ENCODE measurements at regions not wholly inside any gene's neighbourhood (a gene's known extent, or its start where the extent isn't known, plus 50 kb on each side); places are given as distances from the start of the nearest gene placed in this dataset.

GRCh38 chr1:58352476-58353092 lies 193.9 kb downstream of the OMA1 start:
- Histone ChIP-seq H3K36me3 (no peaks in the 10 kb centered on the region), H3K4me1 (no peaks in the 10 kb centered on the region), H3K9me3 (no peaks in the 10 kb centered on the region), H3K27me3 (no peaks in the 10 kb centered on the region), H3K27ac (no peak overlapping the region), H3K4me3 (no peak overlapping the region)
- no peak for ATAC-seq
- WGBS, 2 donors (ENCODE audit: low coverage in 1 of 2) = 88 to 93% methylated on average over 6 of the region's 6 CpGs
- no peak for TF ChIP-seq POLR2AphosphoS5 (IDR thresholded peaks at IDR 0.05)

DNA sequence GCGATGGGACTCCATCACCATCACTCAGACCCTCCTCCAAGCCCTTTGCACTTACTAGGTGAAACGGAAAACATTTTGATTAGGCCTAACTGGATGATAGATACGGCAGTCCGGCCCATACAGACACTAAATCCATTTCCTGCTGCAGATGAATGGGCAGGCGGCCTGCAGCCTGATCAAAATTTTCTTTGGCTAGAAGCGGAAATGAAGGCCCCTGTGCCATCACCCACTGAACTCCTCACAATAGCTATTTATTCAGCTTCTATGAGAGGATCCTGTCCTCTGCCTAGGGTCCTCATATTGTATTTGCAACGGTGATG lies 200.5 kb downstream of the OMA1 start:
- Histone ChIP-seq H3K9me3 (no peaks in the 10 kb centered on the region), H3K4me3 (no peak overlapping the region), H3K36me3 (no peaks in the 10 kb centered on the region), H3K4me1 (no peaks in the 10 kb centered on the region), H3K27me3 (no peaks in the 10 kb centered on the region), H3K27ac (no peak overlapping the region)
- 72 to 88% methylated on average over 4 to 6 of the region's 7 CpGs for WGBS, 2 donors (ENCODE audit: low coverage in 1 of 2)
- TF ChIP-seq POLR2AphosphoS5 (IDR thresholded peaks at IDR 0.05) (no peak), EP300 (IDR thresholded peaks at IDR 0.05) (no peak), POLR2A (IDR thresholded peaks at IDR 0.05) (no peak)
- TF ChIP-seq, protein P1, sequence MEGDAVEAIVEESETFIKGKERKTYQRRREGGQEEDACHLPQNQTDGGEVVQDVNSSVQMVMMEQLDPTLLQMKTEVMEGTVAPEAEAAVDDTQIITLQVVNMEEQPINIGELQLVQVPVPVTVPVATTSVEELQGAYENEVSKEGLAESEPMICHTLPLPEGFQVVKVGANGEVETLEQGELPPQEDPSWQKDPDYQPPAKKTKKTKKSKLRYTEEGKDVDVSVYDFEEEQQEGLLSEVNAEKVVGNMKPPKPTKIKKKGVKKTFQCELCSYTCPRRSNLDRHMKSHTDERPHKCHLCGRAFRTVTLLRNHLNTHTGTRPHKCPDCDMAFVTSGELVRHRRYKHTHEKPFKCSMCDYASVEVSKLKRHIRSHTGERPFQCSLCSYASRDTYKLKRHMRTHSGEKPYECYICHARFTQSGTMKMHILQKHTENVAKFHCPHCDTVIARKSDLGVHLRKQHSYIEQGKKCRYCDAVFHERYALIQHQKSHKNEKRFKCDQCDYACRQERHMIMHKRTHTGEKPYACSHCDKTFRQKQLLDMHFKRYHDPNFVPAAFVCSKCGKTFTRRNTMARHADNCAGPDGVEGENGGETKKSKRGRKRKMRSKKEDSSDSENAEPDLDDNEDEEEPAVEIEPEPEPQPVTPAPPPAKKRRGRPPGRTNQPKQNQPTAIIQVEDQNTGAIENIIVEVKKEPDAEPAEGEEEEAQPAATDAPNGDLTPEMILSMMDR (IDR thresholded peaks at IDR 0.05) = no peak
- ATAC-seq = peak; percentile 31

DNA sequence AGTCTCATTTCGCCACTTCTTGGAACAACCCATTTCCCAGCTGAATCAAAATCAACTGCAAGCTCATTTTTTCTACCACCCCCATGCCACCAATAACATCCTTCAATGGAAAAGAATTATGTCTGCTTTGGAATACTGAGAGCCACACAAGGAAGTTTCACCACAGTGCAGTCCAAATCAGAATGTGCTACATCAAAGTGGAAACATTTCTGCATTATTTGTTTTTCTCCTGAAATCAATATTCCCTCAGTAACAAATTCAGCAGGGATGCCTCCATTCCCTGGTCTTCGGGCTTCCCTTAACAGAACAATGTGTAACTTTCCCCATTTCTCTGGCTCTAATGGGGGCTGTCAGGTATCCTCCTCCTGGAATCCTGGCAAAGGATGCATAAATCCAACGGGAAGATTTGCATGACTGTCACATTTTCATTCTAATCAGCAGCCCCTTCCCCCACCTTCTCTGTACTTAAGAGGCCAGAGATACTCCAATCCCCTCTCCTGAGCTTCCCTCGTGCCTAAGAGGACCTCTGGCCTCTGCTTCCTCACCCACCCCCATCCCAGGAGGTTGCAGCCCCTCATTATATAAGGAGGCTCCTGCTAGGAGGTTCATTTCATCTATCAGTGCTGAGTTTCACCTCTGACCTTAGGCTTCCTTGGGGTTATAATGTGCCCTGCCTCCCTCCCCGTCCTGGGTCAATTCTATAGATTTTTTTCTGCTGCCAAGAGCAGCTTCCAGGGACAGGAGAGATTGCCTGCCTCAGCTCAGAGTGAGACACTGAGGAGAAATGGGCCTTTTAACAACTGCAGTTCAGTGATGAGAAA lies 201.1 kb downstream of the OMA1 start:
- 55 to 61% methylated on average over 3 to 5 of the region's 5 CpGs for WGBS, 2 donors (ENCODE audit: low coverage in 1 of 2)
- TF ChIP-seq POLR2A (IDR thresholded peaks at IDR 0.05) = no peak
- TF ChIP-seq, protein P1 (IDR thresholded peaks at IDR 0.05) = no peak
- no peak for TF ChIP-seq EP300 (IDR thresholded peaks at IDR 0.05)
- TF ChIP-seq POLR2AphosphoS5 (IDR thresholded peaks at IDR 0.05) = no peak

DNA sequence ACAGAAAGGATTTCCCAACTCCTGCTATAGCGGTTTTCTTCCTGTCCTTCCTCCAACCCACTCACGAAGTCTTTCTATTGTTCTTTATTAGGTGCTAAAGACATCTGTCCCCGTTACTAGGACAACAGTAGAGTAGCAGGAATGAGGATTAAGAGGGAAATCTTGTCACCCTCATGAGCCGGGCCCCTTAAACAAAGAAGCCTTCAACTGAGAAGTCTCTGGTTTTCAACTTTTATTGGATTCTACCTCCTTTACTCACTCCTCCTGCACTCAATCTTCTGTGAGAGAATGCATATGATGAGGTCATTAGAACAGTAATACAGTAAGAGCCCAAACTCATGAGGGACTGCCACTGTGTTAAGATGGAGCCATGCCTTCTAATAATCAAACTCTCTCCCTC lies 206.3 kb downstream of the OMA1 start:
- Histone ChIP-seq H3K4me3 (no peak overlapping the region), H3K27me3 (no peaks in the 10 kb centered on the region), H3K36me3 (no peaks in the 10 kb centered on the region), H3K9me3 (no peaks in the 10 kb centered on the region), H3K4me1 (no peaks in the 10 kb centered on the region), H3K27ac (no peak overlapping the region)
- TF ChIP-seq, protein P1 (IDR thresholded peaks at IDR 0.05) = no peak
- TF ChIP-seq POLR2A (IDR thresholded peaks at IDR 0.05) = no peak
- TF ChIP-seq POLR2AphosphoS5 (IDR thresholded peaks at IDR 0.05) = no peak
- no peak for TF ChIP-seq EP300 (IDR thresholded peaks at IDR 0.05)
- WGBS, 2 donors (ENCODE audit: low coverage in 1 of 2) = 56 to 69% methylated on average over 2 to 4 of the region's 4 CpGs
- ATAC-seq = no peak

More for the DNA sequence above, 201.1 kb downstream of the OMA1 start:
- no peak overlapping the region for H3K27ac ChIP-seq
- no peaks in the 10 kb centered on the region for H3K4me1 ChIP-seq
- H3K9me3 ChIP-seq = no peaks in the 10 kb centered on the region
- H3K36me3 ChIP-seq = no peaks in the 10 kb centered on the region
- H3K4me3 ChIP-seq = no peak overlapping the region
- no peaks in the 10 kb centered on the region for H3K27me3 ChIP-seq
- no peak for ATAC-seq

- Histone ChIP-seq H3K36me3 (no peaks in the 10 kb centered on the region), H3K9me3 (no peaks in the 10 kb centered on the region), H3K27me3 (no peaks in the 10 kb centered on the region), H3K27ac (no peak overlapping the region), H3K4me3 (no peak overlapping the region), H3K4me1 (no peaks in the 10 kb centered on the region)
- ATAC-seq = no peak
- TF ChIP-seq, protein P1 (IDR thresholded peaks at IDR 0.05) = no peak
- 44 to 80% methylated on average over 1 of the region's 1 CpG for WGBS, 2 donors (ENCODE audit: low coverage in 1 of 2)
Measured at GRCh38 chr1:58338081-58338480, 208.4 kb downstream of the OMA1 start.
